Keratinocyte (primary cell): ENCODE measurements at regions not wholly inside any gene's neighbourhood (a gene's known extent, or its start where the extent isn't known, plus 50 kb on each side); places are given as distances from the start of the nearest gene placed in this dataset.

Source experiments
- DNase-seq: peaks from one replicate; pipeline ENCODE4 v3.0.0-alpha.2; 2011; ENCODE audit warnings: low read depth, missing footprints, low spot score
- FAIRE-seq: peaks from 2 replicates; lab custom pipeline; 2011; peaks lifted over from hg19 to GRCh38; lab: Jason Lieb, UNC
- H2AFZ ChIP-seq: 2 replicates; pipeline ENCODE4 v1.6.0; 2012; ENCODE audit warnings: low read length, control low read depth, inconsistent platforms; ENCODE audit not compliant: control insufficient read depth
- H3K27ac ChIP-seq: 2 replicates; pipeline ENCODE4 v1.5.1; 2011; ENCODE audit warnings: low read length; ENCODE audit not compliant: control insufficient read depth, insufficient read depth
- H3K27me3 ChIP-seq: 3 replicates; pipeline ENCODE4 v1.6.0; 2011; ENCODE audit warnings: low read length; ENCODE audit not compliant: control insufficient read depth, insufficient read depth; ENCODE audit errors: extremely low read depth
- H3K36me3 ChIP-seq, 2 experiments: 2 replicates in 1 of 2; 3 replicates in 1 of 2; pipeline ENCODE4 v1.5.1; 2011; ENCODE audit warnings: low read length in 2 of 2, mild to moderate bottlenecking in 1 of 2; ENCODE audit not compliant: control insufficient read depth in 2 of 2, insufficient read depth in 2 of 2; ENCODE audit errors: extremely low read depth in 1 of 2
- H3K4me1 ChIP-seq: 3 replicates; pipeline ENCODE4 v1.5.1; 2011; ENCODE audit warnings: low read length; ENCODE audit not compliant: control insufficient read depth, insufficient read depth; ENCODE audit errors: extremely low read depth
- H3K4me2 ChIP-seq: 3 replicates; pipeline ENCODE4 v1.6.0; 2011; ENCODE audit warnings: low read depth, low read length; ENCODE audit not compliant: control insufficient read depth, insufficient read depth; ENCODE audit errors: extremely low read depth
- H3K4me3 ChIP-seq, 3 experiments: fragments of 200-600 bp in 1 of 3; sonication (generic) in 1 of 3; 2 replicates in 2 of 3; 3 replicates in 1 of 3; pipeline ENCODE4 v1.5.1; 2011 to 2016; ENCODE audit warnings: low read length in 3 of 3, mild to moderate bottlenecking in 3 of 3, control low read depth in 2 of 3, inconsistent platforms in 1 of 3, low read depth in 1 of 3, mixed read lengths in 1 of 3, mixed run types in 1 of 3, moderate library complexity in 1 of 3; ENCODE audit not compliant: control insufficient read depth in 2 of 3, insufficient read depth in 2 of 3; ENCODE audit errors: extremely low read depth in 1 of 3
- H3K79me2 ChIP-seq: 2 replicates; pipeline ENCODE4 v1.6.0; 2012; ENCODE audit warnings: low read length; ENCODE audit not compliant: control insufficient read depth, insufficient read depth
- H3K9ac ChIP-seq: 3 replicates; pipeline ENCODE4 v1.6.0; 2011; ENCODE audit warnings: low read length; ENCODE audit not compliant: control insufficient read depth, insufficient read depth; ENCODE audit errors: extremely low read depth
- H3K9me1 ChIP-seq: 3 replicates; pipeline ENCODE4 v1.6.0; 2011; ENCODE audit warnings: low read length; ENCODE audit not compliant: control insufficient read depth, insufficient read depth; ENCODE audit errors: extremely low read depth
- H3K9me3 ChIP-seq: 2 replicates; pipeline ENCODE4 v1.5.1; 2012; ENCODE audit warnings: low read depth, low read length; ENCODE audit not compliant: control insufficient read depth
- H4K20me1 ChIP-seq: 3 replicates; pipeline ENCODE4 v1.6.0; 2011; ENCODE audit warnings: low read length; ENCODE audit not compliant: control insufficient read depth, insufficient read depth; ENCODE audit errors: extremely low read depth
- EZH2 ChIP-seq: IDR thresholded peaks from one replicate; pipeline ENCODE4 v1.6.1; 2012; ENCODE audit warnings: inconsistent platforms, mild to moderate bottlenecking, low read length, moderate library complexity
- dilution Hi-C: fragments of 300-500 bp; cut with MboI; formaldehyde crosslinking; loops from one replicate; pipeline ENCODE4 v1.7.0; 2020; ENCODE audit warnings: low sequenced_read_pairs; ENCODE audit not compliant: extremely low pct_ligation_motif_present
- TF ChIP-seq, protein P1 (sequence below), 3 experiments: IDR thresholded peaks in 1 of 3; conservative IDR thresholded peaks in 1 of 3; optimal IDR thresholded peaks in 1 of 3; 2 replicates in 2 of 3; 3 replicates in 1 of 3; pipeline versions ENCODE3 to v1.5.1; 2011; ENCODE audit warnings: low read length in 3 of 3, mild to moderate bottlenecking in 3 of 3, moderate library complexity in 2 of 3, control low read depth in 1 of 3, inconsistent platforms in 1 of 3; ENCODE audit not compliant: insufficient read depth in 2 of 3; ENCODE audit errors: extremely low read depth in 1 of 3

DNA sequence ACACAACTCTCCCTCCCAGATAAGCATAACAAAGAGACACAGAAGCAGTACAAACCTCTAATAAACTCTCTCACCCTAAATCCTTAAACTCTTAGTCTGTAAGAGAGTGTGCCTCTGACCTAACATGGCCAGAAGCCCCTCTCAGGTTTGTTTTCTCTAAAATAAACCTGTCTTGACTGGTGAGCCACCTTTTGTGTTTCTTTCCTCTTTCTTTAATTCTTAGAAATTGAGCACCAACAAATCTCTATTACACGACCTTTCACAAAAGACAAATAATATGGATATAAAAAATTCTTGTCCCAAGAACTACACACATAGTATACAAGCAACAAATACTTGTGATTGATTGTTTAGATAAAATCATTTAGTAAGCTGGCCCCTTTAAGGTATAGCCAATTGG is 573.7 kb downstream of the EPHA5 start:
- FAIRE-seq: no peak
- no peaks in the 10 kb centered on the region for H3K4me1 ChIP-seq
- dilution Hi-C loops: no loop called here

GRCh38 chr4:65089666-65090065 is 580.6 kb downstream of the EPHA5 start:
- Histone ChIP-seq H2AFZ (no peak overlapping the region), H3K9me3 (no peaks in the 10 kb centered on the region), H3K27me3 (no peaks in the 10 kb centered on the region), H4K20me1 (no peaks in the 10 kb centered on the region), H3K9ac (no peak overlapping the region), H3K4me2 (no peak overlapping the region), H3K27ac (no peak overlapping the region), H3K79me2 (no peaks in the 10 kb centered on the region), H3K4me1 (no peaks in the 10 kb centered on the region), H3K4me3 (no peak overlapping the region), H3K36me3 (no peaks in the 10 kb centered on the region), H3K9me1 (no peaks in the 10 kb centered on the region)
- dilution Hi-C loops: no loop called here
- TF ChIP-seq, protein P1, sequence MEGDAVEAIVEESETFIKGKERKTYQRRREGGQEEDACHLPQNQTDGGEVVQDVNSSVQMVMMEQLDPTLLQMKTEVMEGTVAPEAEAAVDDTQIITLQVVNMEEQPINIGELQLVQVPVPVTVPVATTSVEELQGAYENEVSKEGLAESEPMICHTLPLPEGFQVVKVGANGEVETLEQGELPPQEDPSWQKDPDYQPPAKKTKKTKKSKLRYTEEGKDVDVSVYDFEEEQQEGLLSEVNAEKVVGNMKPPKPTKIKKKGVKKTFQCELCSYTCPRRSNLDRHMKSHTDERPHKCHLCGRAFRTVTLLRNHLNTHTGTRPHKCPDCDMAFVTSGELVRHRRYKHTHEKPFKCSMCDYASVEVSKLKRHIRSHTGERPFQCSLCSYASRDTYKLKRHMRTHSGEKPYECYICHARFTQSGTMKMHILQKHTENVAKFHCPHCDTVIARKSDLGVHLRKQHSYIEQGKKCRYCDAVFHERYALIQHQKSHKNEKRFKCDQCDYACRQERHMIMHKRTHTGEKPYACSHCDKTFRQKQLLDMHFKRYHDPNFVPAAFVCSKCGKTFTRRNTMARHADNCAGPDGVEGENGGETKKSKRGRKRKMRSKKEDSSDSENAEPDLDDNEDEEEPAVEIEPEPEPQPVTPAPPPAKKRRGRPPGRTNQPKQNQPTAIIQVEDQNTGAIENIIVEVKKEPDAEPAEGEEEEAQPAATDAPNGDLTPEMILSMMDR (optimal IDR thresholded peaks at IDR 0.05 in 1 of 3, IDR thresholded peaks at IDR 0.05 in 1 of 3, conservative IDR thresholded peaks at IDR 0.05 in 1 of 3; ENCODE audit: extremely low read depth in 1 of 3, insufficient read depth in 2 of 3, low read length in 3 of 3): peak in 1 of 3 experiments; percentile 10
- TF ChIP-seq EZH2: no peak
- DNase-seq (no peak), FAIRE-seq (no peak)

More for the DNA sequence above, 573.7 kb downstream of the EPHA5 start:
- TF ChIP-seq, protein P1 (optimal IDR thresholded peaks at IDR 0.05 in 1 of 3, IDR thresholded peaks at IDR 0.05 in 1 of 3, conservative IDR thresholded peaks at IDR 0.05 in 1 of 3; ENCODE audit: extremely low read depth in 1 of 3, insufficient read depth in 2 of 3, low read length in 3 of 3): no peak
- TF ChIP-seq EZH2: no peak
- DNase-seq: no peak
- Histone ChIP-seq H3K4me3 (no peak overlapping the region), H2AFZ (no peak overlapping the region), H3K79me2 (no peaks in the 10 kb centered on the region), H4K20me1 (no peaks in the 10 kb centered on the region), H3K9me3 (no peaks in the 10 kb centered on the region), H3K36me3 (no peaks in the 10 kb centered on the region), H3K27ac (no peak overlapping the region), H3K9me1 (no peaks in the 10 kb centered on the region), H3K9ac (no peak overlapping the region), H3K27me3 (no peaks in the 10 kb centered on the region), H3K4me2 (no peak overlapping the region)
